HG02981 (cell line): ENCODE measurements at regions not wholly inside any gene's neighbourhood (a gene's known extent, or its start where the extent isn't known, plus 50 kb on each side); places are given as distances from the start of the nearest gene placed in this dataset.

Experiments used
- ATAC-seq: cut with Tn5 transposase; IDR thresholded peaks from one replicate; pipeline ENCODE4 v1.9.1; 2021; ENCODE audit warnings: mild to moderate bottlenecking, moderate library complexity; ENCODE audit not compliant: unreplicated experiment

GRCh38 chrX:69085151-69085550 is 80.1 kb downstream of the PJA1 start:
- no peak for ATAC-seq

- no peak for ATAC-seq
These were observed 81.5 kb downstream of the PJA1 start for GRCh38 chrX:69083801-69084200.

DNA sequence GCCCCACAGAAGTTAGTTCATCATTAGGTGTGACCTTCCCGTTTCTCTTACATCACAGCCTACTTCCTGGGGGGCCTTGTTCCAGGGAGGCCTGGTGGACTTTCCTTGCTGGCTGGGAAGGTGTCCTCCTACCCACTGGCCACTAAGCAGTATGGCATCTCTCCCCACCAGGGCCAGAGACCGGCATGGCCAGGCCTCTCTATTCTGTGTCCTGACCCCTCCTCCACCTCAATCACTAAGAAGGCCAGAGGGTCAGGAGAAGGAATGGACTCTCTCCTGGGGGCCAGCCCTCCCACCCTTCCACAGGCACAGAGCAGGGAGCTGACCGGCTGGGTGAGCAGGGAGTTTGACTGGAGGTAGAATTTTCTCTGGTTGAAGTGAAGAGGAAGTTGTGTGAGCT is 81.9 kb downstream of the PJA1 start:
- no peak for ATAC-seq

GRCh38 chrX:69082753-69083150 is 82.5 kb downstream of the PJA1 start:
- ATAC-seq: no peak

- ATAC-seq: no peak
These were observed 83.0 kb downstream of the PJA1 start for GRCh38 chrX:69082055-69082752.

DNA sequence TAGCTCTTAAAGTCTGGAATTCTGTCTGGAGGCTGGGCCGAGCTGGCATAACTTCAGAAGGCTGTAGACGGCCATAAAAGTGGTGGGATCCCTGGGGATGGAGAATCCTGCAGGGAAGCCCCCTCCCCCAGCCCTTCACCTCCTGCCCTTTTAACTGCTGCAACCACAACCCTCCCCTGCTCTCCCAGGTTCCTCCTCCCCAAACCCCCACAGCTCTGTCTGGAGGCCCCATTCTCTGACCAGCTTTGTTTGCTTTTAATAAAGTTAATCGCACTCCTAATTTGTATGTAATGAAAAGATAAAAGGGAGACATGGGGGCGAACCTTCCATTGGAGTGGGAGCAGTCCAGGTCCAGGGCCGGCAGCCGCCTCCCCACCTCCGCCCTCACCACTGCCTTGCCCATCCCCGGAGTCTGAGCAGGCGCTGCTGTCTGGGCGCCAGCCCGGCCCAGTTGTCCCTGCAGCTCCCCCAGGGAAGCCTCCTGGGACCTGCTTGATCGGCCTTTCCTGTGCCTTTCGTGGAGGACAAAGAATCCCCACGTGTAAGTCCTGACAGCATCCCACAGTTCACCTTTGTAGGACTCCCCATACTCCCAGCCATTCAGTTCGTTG is 84.3 kb downstream of the PJA1 start:
- ATAC-seq: no peak

DNA sequence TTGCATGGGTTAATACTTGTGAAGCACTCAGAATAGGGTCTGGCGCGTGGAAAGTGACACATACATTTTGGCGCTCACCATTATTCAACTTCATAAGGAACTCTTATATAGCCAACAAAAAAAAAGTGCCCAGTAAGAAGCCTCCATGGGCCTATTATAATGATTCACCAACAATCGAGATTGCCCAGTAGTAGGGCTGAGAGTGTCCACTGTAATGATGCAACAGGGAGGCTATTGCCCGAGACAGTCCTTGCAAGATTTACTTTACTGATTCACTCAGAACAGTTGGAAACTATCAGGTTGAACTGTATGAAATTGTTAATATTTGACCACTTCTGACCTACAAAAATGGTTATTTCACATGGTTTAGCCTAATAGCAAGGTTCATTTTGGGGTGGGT is 86.0 kb downstream of the PJA1 start:
- ATAC-seq: no peak

DNA sequence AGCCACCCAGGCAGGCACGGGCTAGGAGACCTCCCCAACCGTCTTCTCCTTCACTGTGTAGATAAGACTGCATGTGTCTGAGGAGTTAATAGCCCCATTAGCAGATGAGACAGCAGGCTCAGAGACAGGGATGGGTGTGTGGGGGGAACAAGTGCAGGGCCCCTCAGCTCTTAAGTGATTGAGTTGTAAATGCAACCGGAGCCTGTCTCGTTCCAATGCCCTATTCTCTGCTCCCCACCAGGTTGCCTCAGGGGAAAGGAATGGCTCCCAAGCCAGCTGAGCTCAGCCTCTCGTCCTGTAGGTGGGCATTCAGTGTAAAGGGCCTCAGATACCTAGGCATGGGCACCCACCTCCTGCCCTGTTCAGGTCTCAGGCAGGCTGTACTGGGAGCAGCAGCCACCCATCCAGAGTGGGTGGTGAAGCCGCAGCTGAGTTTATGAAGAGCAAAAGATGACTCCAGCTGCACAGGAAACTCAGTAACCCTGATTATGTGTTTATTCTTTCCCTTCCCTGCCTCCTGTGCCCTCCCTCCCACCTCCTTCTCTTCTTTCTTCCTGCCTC is 87.3 kb downstream of the PJA1 start:
- no peak for ATAC-seq

DNA sequence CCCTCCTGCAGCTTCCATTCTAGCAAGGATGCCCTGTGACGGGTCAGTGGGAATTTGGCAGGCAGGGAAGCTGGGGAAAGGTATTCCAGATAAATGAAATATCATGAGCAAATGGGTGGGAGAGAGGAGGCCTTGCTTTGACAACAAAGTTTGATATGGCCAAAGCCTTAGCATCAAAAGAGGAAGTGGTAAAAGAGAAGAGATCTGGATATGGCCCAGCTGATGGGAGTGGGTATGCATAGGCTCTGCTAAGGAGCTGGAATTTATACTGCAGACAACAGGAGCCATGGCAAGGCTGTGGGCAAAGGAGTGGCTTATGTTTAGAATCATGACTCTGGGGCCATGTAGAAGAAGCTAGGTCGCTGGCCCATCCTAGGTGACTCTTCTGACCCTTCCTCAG is 89.2 kb downstream of the PJA1 start:
- ATAC-seq: no peak

DNA sequence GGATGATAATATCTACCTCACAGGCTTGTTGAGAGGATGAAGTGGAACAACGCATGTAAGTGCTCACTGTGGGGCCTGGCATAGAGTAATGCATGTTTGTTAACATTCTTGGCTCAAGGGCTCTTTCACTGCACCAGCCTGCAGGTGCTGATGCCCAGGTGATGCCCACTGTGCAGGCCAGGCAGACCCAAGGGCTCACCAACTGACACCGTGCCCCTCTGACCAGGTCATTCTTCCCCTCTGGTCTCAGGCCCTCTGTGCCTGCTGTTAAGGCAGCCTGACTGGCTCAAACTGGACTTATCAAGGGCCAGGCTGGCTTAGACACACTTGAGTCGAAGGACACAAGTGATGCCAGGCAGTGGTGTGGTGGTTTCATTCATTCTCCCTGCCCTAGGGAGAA is 90.5 kb downstream of the PJA1 start:
- ATAC-seq: no peak

- no peak for ATAC-seq
These were observed 91.5 kb downstream of the PJA1 start for GRCh38 chrX:69073721-69074120.

- ATAC-seq: no peak
These were observed 92.0 kb downstream of the PJA1 start for GRCh38 chrX:69073241-69073640.

- ATAC-seq: no peak
These were observed 92.7 kb downstream of the PJA1 start for GRCh38 chrX:69072486-69073006.

DNA sequence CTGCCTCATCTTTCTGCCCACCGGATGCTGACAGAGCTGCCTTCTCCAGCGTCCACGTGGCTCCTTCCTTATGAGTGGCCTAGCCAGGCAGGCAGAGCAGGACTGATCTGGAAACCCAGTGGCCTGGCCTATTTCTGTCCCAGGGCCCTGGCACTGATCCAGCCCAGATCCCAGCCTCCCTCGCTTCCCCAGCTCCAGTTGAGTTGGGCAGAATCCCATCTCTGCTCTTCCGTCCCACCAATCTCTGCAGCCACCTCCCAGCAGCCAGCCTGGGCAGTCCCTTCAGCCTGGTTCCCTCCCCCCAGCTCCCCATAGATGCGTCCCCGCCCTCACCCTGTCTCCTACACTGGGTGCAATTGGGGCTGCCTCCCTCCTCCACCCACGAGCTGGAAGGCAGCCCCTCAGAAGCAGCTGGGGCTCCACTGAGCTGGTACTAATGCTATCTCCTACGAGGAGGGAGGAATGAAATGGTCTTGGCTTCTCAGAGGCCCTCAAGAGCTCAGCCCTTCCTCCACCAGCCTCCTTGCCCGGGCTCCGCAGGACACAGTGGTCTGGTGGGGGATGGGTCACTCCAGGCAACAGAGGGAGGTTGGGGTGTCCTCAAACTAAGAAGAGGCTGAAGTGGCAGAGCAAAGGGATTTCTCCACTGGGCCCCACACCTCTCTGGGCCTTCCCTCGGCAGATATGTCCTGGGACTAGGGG is 94.2 kb downstream of the PJA1 start:
- no peak for ATAC-seq

DNA sequence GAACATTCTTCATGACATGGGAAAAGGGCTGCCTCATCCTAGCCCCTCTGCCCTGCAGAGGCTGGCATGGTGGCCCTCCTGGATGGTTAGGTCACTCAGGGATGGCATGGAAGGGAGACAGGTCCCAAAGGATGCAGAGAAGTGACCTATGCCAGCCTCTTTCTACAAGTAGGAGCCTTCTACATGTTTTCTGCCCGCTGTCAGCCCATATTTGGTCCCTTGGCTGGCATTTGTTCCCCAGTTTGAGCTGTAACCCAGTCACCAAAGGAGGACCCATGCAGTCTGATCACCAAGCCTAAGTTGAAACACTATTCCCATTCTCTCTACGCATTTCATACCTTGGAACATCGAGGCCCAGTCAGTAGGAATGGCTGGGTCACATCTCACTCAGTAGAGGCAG is 95.4 kb downstream of the PJA1 start:
- ATAC-seq: no peak

DNA sequence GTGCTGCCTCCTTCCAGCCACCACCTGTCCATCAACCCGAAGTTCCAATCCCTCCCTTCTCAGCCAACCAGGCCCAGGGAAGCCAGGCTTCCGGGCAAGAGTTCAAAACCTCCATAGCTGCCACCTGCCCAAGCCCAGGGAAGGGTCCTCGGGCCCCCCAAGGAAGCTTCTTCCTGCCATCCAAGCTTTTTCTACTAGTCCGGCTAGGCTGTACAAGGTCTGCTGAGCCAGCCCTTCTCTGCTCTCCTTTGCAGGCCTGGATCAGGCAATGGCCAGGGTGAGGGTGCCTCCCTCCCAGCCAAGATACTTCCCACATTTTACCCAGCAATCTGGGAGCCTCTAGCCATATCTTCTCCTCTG is 96.2 kb downstream of the PJA1 start:
- no peak for ATAC-seq

DNA sequence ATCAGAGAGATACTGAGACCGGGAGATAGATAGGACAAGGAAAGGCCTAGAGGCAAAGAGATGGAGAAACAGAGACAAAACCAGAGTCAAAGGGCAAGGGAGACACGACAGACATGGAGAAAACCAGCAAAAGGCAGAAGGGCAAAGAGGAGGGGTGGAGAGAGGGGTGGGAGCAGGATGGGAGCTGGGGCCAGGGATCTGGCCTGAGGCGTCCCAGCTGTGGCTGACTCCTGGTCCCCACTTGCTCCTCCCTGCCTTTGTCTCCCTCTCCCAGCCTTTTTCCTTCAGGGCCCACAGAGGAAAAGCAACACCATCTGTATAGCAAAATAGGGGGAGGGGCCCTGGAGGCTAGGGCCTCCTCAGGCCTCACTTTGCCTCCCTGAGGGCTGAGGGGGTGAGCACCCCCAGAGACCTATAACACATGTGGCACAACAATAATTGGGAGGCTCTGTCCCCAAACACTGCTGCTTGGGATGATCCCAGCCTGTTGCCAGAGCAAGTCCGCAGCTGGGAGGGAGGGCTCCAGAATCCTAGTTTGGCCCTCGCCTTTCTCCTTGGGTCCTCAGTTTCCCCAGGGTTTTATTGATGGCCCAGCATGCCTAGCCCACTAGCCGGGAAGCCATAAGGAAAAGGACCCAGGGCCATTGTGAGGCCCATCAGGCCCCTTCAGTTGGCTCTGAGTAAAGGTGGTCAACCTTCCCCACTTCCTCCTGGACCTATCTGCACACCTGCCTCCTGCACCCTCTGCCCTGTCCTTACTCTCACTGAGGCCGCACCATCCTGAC is 96.8 kb downstream of the PJA1 start:
- no peak for ATAC-seq

DNA sequence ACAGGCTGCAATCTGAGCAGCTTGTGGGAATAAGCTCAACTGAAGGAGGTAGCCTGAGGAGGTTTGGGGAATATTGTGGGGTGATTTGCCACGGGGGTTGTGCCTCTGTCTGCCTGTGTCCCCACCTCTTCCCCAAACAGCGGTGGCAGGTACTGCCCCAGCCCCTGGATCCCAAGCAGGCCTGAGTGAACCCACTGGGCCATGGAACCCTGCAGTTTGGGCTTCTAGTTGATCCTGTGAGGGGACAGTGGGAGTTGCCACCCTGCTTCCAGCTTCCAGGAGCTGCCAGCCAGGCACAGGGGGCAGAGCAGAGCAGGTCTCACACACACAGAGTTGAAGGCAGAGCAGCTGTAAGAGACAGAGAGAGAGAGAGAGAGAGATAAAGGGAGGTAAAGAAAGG is 97.4 kb downstream of the PJA1 start:
- ATAC-seq: no peak

- no peak for ATAC-seq
These were observed 98.2 kb downstream of the PJA1 start for GRCh38 chrX:69066966-69067525.

- ATAC-seq: no peak
These were observed 99.1 kb downstream of the PJA1 start for GRCh38 chrX:69066021-69066757.
